SK-N-SH treated with all-trans-retinoic acid at 6 μM for 48 hours (cell line): ENCODE measurements at regions not wholly inside any gene's neighbourhood (a gene's known extent, or its start where the extent isn't known, plus 50 kb on each side); places are given as distances from the start of the nearest gene placed in this dataset.

Experiments used
- ATAC-seq: fragments of 200-7000 bp; cut with Tn5 transposase; 3 replicates; pipeline ENCODE4 v1.9.1; 2020; ENCODE audit warnings: mild to moderate bottlenecking, moderate library complexity
- ARNTL ChIP-seq: fragments of 450-650 bp; formaldehyde crosslinking; IDR thresholded peaks from 2 replicates; pipeline ENCODE4 v1.5.0; 2020; ENCODE audit warnings: low read depth, mild to moderate bottlenecking, moderate library complexity, borderline replicate concordance
- BACH2 ChIP-seq: fragments of 250-450 bp; sonication (Bioruptor Pico); IDR thresholded peaks from 2 replicates; pipeline ENCODE4 v1.9.0; 2021; ENCODE audit warnings: mild to moderate bottlenecking, borderline replicate concordance
- CSDC2 ChIP-seq: fragments of 250-450 bp; sonication (Bioruptor Pico); IDR thresholded peaks from 2 replicates; pipeline ENCODE4 v1.5.0; 2020; ENCODE audit warnings: mild to moderate bottlenecking, moderate library complexity
- ESRRG ChIP-seq: fragments of 250-450 bp; sonication (Bioruptor Pico); IDR thresholded peaks from 2 replicates; pipeline ENCODE4 v1.6.1; 2021; ENCODE audit warnings: mild to moderate bottlenecking
- ISL1 ChIP-seq: fragments of 250-450 bp; sonication (Bioruptor Pico); IDR thresholded peaks from 2 replicates; pipeline ENCODE4 v2.1.2; 2022; ENCODE audit warnings: mild to moderate bottlenecking, moderate library complexity
- OSR1 ChIP-seq: fragments of 250-450 bp; sonication (Bioruptor Pico); IDR thresholded peaks from 2 replicates; pipeline ENCODE4 v1.8.0; 2022; ENCODE audit warnings: moderate library complexity, mild to moderate bottlenecking, inconsistent platforms
- PPARA ChIP-seq: fragments of 250-450 bp; sonication (Bioruptor Pico); IDR thresholded peaks from 2 replicates; pipeline ENCODE4 v1.5.0; 2020; ENCODE audit warnings: mild to moderate bottlenecking, borderline replicate concordance
- RARB ChIP-seq: fragments of 250-450 bp; sonication (Bioruptor Pico); IDR thresholded peaks from 2 replicates; pipeline ENCODE4 v1.8.0; 2021; ENCODE audit warnings: mild to moderate bottlenecking, moderate library complexity
- SNAI2 ChIP-seq: fragments of 250-450 bp; sonication (Bioruptor Pico); IDR thresholded peaks from 2 replicates; pipeline ENCODE4 v1.5.0; 2020; ENCODE audit warnings: mild to moderate bottlenecking, moderate library complexity
- TCF4 ChIP-seq: fragments of 250-450 bp; sonication (Bioruptor Pico); IDR thresholded peaks from 2 replicates; pipeline ENCODE4 v1.8.0; 2021; ENCODE audit warnings: mild to moderate bottlenecking, moderate library complexity, borderline replicate concordance
- TOX ChIP-seq: fragments of 250-450 bp; sonication (Bioruptor Pico); IDR thresholded peaks from 2 replicates; pipeline ENCODE4 v1.8.0; 2021; ENCODE audit warnings: mild to moderate bottlenecking, moderate library complexity, borderline replicate concordance
- ZC3H10 ChIP-seq: fragments of 250-450 bp; sonication (Bioruptor Pico); IDR thresholded peaks from 2 replicates; pipeline ENCODE4 v1.5.1; 2021; ENCODE audit warnings: mild to moderate bottlenecking, moderate library complexity
- ZFP3 ChIP-seq: fragments of 250-450 bp; sonication (Bioruptor Pico); IDR thresholded peaks from 2 replicates; pipeline ENCODE4 v1.5.0; 2020; ENCODE audit warnings: mild to moderate bottlenecking, moderate library complexity
- ZFP30 ChIP-seq: fragments of 450-650 bp; formaldehyde crosslinking; IDR thresholded peaks from 2 replicates; pipeline ENCODE4 v1.5.0; 2022; ENCODE audit warnings: mild to moderate bottlenecking, moderate library complexity
- ZNF565 ChIP-seq: fragments of 450-650 bp; formaldehyde crosslinking; conservative IDR thresholded peaks from 2 replicates; pipeline ENCODE4 v1.5.0; 2020; ENCODE audit warnings: low read depth, mild to moderate bottlenecking, moderate library complexity
- ZNF70 ChIP-seq: fragments of 450-650 bp; formaldehyde crosslinking; IDR thresholded peaks from 2 replicates; pipeline ENCODE4 v1.5.0; 2020; ENCODE audit warnings: mild to moderate bottlenecking, moderate library complexity
- TF ChIP-seq, protein P1 (sequence below): fragments of 250-450 bp; sonication (Bioruptor Pico); IDR thresholded peaks from 2 replicates; pipeline ENCODE4 v1.5.0; 2020; ENCODE audit warnings: mild to moderate bottlenecking, moderate library complexity
- TF ChIP-seq, protein P2 (sequence below): fragments of 250-450 bp; sonication (Bioruptor Pico); IDR thresholded peaks from 2 replicates; pipeline ENCODE4 v1.8.0; 2020; ENCODE audit warnings: mild to moderate bottlenecking, moderate library complexity, borderline replicate concordance
- TF ChIP-seq, protein P3 (sequence below): fragments of 250-450 bp; sonication (Bioruptor Pico); IDR thresholded peaks from 2 replicates; pipeline ENCODE4 v1.5.1; 2020; ENCODE audit warnings: low read depth, mild to moderate bottlenecking, moderate library complexity

DNA sequence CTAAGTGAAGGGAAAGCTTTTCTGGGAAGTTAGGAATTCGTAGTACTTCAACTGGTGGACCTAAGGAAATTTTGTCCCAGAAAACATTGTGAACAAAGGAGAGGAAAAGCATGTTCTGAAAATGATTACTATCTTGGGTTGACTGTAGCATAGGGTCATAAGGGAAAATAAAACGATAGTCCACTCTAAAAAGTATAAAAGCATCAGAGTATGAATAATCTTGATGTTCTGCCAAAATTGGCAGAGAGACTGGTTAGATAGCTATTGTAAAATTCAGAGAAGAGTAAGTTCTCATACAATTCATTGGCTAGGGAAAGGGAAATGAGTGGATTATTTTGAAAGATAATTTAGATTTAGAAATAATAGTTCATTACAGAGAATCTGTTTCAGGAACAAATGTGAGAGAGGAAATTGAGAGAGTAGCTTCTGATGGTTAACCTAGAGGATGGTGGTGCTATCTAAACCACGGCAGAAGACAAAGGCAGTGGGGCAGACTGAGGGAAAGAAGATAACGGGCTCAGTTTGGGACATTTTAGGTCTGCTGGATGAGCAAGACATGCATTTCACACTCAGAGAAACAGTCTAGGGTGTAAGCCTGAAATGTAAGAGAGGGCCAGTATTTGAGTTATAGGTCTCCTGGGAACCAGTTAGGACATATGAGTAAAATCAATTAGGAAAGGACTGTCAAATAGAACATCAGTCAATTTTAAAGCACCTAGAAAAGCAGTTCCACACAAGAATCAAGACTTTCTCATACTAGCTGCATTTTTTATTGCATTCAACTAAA, 799.3 kb upstream of the CXADR start:
- TF ChIP-seq BACH2 (CRISPR knock-in tag) (no peak), ARNTL (CRISPR knock-in tag) (no peak), TCF4 (CRISPR knock-in tag) (no peak), ISL1 (no peak), SNAI2 (CRISPR knock-in tag) (no peak), ESRRG (CRISPR knock-in tag) (no peak), PPARA (CRISPR knock-in tag) (no peak), CSDC2 (CRISPR knock-in tag) (no peak), ZNF70 (no peak), TOX (CRISPR knock-in tag) (no peak), ZNF565 (CRISPR knock-in tag) (no peak), ZFP30 (CRISPR knock-in tag) (no peak)
- TF ChIP-seq, protein P1, sequence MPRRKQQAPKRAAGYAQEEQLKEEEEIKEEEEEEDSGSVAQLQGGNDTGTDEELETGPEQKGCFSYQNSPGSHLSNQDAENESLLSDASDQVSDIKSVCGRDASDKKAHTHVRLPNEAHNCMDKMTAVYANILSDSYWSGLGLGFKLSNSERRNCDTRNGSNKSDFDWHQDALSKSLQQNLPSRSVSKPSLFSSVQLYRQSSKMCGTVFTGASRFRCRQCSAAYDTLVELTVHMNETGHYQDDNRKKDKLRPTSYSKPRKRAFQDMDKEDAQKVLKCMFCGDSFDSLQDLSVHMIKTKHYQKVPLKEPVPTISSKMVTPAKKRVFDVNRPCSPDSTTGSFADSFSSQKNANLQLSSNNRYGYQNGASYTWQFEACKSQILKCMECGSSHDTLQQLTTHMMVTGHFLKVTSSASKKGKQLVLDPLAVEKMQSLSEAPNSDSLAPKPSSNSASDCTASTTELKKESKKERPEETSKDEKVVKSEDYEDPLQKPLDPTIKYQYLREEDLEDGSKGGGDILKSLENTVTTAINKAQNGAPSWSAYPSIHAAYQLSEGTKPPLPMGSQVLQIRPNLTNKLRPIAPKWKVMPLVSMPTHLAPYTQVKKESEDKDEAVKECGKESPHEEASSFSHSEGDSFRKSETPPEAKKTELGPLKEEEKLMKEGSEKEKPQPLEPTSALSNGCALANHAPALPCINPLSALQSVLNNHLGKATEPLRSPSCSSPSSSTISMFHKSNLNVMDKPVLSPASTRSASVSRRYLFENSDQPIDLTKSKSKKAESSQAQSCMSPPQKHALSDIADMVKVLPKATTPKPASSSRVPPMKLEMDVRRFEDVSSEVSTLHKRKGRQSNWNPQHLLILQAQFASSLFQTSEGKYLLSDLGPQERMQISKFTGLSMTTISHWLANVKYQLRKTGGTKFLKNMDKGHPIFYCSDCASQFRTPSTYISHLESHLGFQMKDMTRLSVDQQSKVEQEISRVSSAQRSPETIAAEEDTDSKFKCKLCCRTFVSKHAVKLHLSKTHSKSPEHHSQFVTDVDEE (CRISPR knock-in tag), result no peak
- TF ChIP-seq, protein P2, sequence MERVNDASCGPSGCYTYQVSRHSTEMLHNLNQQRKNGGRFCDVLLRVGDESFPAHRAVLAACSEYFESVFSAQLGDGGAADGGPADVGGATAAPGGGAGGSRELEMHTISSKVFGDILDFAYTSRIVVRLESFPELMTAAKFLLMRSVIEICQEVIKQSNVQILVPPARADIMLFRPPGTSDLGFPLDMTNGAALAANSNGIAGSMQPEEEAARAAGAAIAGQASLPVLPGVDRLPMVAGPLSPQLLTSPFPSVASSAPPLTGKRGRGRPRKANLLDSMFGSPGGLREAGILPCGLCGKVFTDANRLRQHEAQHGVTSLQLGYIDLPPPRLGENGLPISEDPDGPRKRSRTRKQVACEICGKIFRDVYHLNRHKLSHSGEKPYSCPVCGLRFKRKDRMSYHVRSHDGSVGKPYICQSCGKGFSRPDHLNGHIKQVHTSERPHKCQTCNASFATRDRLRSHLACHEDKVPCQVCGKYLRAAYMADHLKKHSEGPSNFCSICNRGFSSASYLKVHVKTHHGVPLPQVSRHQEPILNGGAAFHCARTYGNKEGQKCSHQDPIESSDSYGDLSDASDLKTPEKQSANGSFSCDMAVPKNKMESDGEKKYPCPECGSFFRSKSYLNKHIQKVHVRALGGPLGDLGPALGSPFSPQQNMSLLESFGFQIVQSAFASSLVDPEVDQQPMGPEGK, result no peak
- TF ChIP-seq, protein P3, sequence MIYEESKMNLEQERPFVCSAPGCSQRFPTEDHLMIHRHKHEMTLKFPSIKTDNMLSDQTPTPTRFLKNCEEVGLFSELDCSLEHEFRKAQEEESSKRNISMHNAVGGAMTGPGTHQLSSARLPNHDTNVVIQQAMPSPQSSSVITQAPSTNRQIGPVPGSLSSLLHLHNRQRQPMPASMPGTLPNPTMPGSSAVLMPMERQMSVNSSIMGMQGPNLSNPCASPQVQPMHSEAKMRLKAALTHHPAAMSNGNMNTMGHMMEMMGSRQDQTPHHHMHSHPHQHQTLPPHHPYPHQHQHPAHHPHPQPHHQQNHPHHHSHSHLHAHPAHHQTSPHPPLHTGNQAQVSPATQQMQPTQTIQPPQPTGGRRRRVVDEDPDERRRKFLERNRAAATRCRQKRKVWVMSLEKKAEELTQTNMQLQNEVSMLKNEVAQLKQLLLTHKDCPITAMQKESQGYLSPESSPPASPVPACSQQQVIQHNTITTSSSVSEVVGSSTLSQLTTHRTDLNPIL (CRISPR knock-in tag), result no peak
- TF ChIP-seq, all 23 proteins: peak for 0
- no peak for ATAC-seq

DNA sequence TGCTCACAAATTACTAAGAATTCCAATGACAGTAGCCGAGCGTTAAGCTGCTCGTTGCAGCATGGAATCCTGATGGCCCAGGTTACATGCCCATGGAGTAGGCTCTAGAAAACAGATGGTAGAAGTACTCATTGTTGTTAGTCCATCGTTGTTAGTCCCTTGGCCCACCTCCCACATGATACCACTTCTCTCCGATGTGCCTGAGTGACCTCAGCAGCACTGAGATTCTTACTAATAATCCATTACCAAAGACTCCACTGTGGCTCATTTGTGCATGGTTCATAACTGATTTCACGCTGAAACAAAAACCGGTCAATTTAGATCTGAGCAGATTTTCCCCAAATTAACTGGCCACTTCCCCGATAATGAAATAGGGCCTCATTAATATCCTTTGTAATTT, 772.3 kb upstream of the CXADR start:
- TF ChIP-seq ZFP30 (CRISPR knock-in tag) (no peak), RARB (CRISPR knock-in tag) (no peak), ESRRG (CRISPR knock-in tag) (no peak), ZC3H10 (CRISPR knock-in tag) (no peak), OSR1 (CRISPR knock-in tag) (no peak), ZFP3 (CRISPR knock-in tag) (no peak), SNAI2 (CRISPR knock-in tag) (no peak), ARNTL (CRISPR knock-in tag) (no peak), ZNF70 (no peak), PPARA (CRISPR knock-in tag) (no peak), BACH2 (CRISPR knock-in tag) (no peak)
- TF ChIP-seq, protein P1 (CRISPR knock-in tag), result no peak
- TF ChIP-seq, protein P2, result no peak
- TF ChIP-seq, all 23 proteins: peak for 0
- ATAC-seq, result no peak
